Hippocampal formation (tissue), 2 donors: ENCODE measurements at regions not wholly inside any gene's neighbourhood (a gene's known extent, or its start where the extent isn't known, plus 50 kb on each side); places are given as distances from the start of the nearest gene placed in this dataset.

Experiments used
- DNase-seq, 2 donors: peaks; one replicate each; lab custom pipeline; 2025; lab: John Stamatoyannopoulos, UW

DNA sequence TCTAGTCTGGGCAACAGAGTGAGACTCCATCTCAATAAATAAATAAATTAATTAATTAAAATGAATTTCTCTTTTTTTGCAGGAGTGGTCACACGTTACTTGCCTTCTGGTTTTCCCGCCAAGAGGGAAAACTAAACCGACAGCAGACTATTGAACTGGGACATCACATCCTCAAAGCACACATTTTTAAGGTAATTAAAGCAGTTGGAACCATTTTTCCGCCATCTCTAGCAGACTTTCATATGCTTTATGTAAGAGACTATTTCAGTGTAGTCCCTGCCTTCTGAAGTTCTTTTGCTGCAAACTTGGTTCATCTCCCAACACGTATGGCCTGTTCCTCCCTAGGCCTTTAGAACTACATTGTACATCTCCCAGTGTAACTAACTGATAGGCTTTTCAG lies 66.5 kb downstream of the CYB561 start:
- no peak for DNase-seq

DNA sequence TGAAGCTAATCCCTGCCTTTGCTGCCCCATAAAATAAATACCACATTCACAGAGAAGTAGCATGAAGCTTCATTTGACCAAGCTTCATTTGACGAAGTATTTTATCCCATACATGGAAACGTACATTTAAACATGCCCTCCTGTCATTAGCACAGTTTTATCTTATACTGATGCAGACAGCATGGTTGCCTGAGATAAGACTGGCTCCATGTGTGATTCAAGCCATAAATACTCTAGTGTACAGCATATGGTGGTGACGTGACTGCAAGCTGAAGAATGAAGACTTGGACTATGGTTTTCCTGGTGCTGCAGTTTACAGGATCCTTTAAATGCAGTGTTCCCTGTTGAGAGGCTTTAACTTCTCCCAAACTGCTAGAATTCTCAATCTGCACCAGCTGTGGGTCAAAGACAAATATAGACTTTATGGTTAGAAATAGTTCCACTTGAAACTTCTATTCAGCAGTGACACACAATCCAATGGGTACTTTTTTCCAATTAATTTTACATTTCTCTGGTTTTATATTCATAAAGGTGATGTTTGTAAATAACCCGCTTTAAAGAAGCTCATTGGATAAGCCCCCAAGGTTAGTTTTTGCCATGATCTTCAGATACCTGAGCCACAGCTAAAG lies 64.9 kb downstream of the CYB561 start:
- DNase-seq, result peak in 1 of 2 donors; percentile 19

DNA sequence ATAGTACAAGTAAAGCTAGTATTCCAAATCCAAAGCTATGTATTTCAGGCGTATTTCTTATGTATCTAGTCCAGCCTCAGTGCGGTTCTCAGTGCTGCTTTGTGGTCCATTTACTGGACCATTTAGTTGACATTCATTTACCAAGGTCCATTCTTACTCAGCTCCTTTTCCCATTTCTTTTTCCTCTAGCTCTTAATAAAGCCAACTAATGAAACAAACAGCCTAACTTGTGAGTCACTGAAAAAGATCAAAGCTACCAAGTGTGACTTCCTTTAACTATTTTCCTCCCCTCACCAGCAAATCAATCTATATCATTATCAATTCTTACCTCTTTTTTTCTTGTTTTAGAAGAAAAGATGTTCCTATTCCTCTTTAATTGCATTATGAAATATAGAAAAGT lies 64.0 kb downstream of the CYB561 start:
- DNase-seq, result no peak
